Stimulated activated CD4-positive, alpha-beta T cell treated with anti-CD3 and anti-CD28 coated beads, Interleukin-1b, Interleukin-23, amount 100 ng/mL, for 1 hour (primary cell): ENCODE measurements at regions not wholly inside any gene's neighbourhood (a gene's known extent, or its start where the extent isn't known, plus 50 kb on each side); places are given as distances from the start of the nearest gene placed in this dataset.

Source experiments
- DNase-seq, 2 donors: peaks; one replicate each; pipeline ENCODE4 v3.0.0-alpha.2; 2020; ENCODE audit warnings: low read depth in 2 of 2

- no peak for DNase-seq
These were observed 145.6 kb downstream of the NSG2 start for GRCh38 chr5:174191076-174191475.

DNA sequence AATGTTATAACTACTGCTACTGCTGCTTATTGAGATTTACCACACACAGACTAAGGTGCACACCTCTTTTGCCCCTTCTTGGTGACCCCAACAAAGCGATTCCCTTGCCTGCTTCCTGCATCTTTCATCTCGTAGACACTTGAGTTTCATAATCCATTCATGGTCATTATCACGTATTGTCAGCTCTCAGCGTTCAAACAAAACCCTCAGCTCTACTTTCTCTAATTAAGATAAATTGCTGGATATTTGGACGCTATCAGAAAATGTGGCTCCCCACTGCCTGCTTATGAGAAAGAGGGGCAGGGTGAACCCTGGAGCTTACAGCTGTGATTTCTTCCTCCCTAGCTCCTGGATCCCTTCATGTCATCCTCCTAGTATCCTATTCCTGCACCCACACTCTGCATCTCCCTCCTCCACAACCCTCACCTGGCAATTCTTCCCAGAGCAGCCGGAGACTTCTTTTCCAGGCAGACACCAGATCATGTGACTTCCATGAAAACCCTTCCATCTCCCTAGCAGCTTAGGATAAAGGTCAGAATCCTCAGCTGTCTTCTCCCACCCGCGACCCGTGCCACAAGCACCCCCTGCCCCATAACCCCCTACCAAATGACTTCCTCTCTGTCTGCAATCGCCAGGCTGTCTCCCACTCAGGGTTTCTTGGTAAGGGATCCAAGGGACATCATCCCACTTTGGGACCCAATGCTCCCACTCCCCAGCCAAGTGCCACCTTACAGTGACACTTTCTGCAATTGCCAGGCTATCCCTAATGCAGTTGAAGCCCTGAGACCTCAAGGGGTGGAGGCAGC, 146.5 kb downstream of the NSG2 start:
- DNase-seq: no peak

DNA sequence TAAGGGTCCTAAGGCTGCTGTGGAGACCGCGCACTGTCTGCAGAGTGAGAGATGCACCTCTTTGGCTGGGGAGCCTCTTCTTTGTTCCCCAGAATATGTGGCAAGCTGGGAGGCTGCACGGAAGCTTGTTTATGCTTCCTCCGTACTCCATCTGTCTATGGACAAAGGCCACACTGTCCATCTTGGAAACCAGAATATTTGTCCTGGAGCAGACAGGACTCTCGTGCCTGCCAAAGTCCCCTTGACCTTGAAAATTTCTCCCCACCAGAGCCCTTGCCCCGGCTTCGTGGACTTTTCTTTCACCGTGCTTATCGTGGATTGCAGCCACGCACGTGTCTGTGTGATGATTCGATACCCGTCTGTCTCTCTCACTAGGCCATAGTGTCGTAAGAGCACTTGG, 147.4 kb downstream of the NSG2 start:
- DNase-seq: no peak

DNA sequence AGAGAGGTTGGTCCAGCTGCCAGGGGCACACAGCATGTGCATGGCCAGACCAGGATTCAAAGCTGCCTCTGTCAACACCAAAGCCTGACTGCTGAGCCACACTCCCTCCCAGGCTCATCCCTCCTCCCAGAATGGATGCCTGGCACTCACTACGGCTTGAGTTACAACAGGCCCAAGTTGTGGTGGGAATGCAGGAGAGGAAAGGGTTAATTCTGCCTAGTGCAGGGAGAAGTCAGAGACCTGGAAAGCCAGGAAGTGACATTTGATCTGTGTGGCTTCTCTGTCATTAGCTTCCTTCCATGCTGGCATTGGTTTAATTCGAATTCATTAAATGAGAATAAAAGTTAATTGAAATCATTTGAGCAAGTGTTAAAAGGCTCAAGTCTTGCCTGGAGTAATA, 150.0 kb downstream of the NSG2 start:
- DNase-seq: no peak

- DNase-seq: no peak
These were observed 152.4 kb downstream of the NSG2 start for GRCh38 chr5:174197929-174198328.

DNA sequence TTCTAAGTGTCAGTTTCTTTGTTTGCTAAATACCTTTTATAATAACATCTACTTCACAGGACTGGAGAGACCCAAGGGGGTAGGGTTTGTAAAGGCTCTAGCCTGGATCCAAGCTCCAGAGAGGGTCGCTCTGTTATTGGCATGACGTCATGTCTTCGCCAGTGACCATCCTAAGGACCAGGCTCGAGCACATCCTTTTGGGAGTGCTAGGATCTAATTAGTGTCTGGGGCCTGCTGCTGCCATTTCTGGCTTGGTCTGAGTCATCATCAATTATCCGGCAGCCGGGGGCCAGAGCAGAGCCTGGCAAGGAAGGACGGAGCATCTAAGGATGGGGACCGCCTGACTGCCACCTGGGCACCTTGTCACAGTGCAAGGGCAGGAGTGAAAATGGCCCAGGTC, 153.0 kb downstream of the NSG2 start:
- no peak for DNase-seq

DNA sequence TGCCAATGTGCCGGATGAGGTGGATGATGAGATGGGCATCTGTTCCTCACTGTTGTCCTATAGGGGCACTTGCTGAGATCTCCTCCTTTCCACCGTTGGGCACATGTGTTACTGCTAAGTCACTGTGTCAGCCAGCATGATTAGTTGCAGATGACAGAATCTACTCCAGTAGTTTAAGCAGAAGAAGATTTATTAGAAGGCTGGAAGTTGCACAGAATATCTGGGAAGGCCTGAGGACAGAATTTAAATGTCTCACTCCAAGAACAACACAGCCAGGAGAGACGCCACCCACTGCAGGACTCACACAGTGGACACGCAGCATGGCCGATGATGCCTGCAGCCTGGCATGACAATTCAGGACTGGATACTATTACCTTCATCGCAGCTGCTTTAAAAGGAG, 157.5 kb downstream of the NSG2 start:
- no peak for DNase-seq

GRCh38 chr5:174204535-174205313, 159.2 kb downstream of the NSG2 start:
- no peak for DNase-seq

DNA sequence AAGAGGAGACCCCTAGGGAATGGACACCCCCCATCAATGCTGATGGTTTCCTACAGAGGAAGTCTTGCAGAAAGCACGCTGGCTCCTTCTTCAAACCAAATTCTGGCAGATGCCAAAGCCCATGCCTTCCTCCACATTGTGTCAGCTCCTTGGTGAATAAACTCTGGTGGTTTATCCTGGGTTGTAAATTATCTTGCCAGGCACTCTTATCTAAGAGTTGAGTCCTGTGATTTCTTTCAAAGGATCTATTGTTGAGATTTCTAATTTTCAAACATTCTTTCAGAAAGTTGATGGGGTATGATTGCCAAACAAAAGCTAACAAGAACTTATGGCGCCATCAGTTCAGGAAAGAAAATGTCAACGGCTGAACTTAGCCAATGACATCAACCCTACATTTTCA, 160.4 kb downstream of the NSG2 start:
- DNase-seq: no peak

DNA sequence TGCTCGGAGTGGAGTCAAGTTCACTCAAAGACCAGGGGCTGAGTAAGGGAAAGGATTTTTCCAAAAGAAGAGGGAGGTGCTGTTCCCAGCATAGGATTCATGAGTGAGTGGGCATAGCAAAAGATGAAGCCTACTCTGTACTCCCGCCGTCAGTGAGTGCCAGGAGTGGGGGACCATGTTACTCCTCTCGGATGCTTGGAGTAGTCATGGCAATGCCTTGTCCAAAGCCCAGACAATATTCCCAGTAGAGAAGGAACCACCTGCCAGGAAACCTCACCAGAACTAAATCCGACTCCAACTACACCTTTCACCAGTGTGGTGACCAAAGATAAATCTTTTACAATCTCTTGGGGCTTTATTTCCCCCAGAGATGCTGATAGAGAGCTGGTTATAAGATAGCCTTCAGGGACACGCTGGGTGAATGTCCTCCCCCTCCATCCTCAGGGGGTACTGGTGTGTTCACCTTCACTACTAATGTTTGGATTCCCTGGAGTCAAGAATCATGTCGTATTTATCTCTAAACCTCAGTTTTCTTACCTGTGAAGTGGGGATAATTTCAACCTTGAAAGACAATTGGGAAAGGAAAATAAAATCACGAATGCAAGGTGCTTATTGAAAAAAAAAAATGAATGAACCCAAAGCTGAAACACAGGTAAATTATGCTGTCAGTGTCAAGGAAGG, 165.2 kb downstream of the NSG2 start:
- DNase-seq: no peak

DNA sequence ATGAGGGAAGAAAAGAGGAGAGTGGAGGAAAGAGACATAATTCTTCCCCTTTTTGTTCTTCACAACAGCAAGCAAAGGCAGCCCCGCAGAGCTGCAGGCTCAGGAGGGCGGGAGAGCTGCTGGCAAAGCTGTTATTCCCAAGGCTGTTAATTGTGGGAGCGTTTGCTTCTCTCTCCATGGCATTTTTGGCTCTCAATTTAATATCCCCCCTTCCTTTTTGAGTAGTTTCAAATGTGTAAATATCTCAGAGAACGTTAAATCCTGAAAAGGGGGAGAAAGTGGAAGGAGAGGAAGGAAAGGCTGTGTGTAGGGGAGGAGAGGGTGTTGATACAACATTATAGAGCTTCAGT, 165.7 kb downstream of the NSG2 start:
- DNase-seq: no peak

GRCh38 chr5:174217527-174217926, 172.0 kb downstream of the NSG2 start:
- no peak for DNase-seq

- no peak for DNase-seq
These were observed 172.7 kb downstream of the NSG2 start for GRCh38 chr5:174218162-174218561.

DNA sequence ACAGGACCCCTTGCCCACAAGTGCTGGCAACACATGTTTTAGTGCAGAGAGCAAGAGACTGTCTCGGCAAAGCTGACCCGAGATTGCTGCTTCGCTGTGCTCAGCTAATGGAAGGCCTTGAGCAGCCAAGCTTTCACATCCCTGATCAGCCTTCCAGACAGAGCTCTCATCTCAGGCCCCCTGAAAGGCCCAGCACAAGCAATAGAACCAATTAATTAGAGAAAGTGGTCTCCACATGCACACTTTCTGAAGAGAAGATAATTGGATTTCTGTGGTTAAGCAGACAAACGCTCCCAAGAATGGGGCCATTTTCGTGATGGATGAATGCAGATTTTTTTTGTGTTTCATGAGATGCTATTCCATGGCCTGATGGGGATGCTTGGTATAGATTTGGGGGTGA, 174.9 kb downstream of the NSG2 start:
- DNase-seq: no peak

- no peak for DNase-seq
These were observed 175.9 kb downstream of the NSG2 start for GRCh38 chr5:174221436-174221835.

DNA sequence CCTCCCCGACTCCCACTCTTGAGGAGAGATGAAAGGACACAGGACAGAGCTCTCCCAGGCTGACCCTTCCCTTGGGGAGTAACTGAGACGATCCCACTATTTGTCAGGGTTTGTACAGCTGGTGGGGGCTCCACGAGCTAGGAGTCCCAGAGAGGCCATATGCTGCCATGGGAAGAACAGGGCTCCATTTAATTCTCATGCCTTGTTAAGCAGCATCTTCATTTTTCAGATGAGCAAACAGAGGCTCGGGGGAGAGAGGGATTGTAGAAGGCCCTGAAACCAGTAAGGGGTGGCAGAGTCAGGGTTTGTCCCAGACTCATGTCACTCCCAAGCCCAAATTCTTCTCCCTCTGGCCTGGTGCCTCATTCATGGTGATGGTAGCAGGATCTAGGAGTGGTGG, 176.4 kb downstream of the NSG2 start:
- no peak for DNase-seq

- DNase-seq: no peak
These were observed 177.4 kb downstream of the NSG2 start for GRCh38 chr5:174222891-174223290.

GRCh38 chr5:174223355-174223754, 177.8 kb downstream of the NSG2 start:
- no peak for DNase-seq

DNA sequence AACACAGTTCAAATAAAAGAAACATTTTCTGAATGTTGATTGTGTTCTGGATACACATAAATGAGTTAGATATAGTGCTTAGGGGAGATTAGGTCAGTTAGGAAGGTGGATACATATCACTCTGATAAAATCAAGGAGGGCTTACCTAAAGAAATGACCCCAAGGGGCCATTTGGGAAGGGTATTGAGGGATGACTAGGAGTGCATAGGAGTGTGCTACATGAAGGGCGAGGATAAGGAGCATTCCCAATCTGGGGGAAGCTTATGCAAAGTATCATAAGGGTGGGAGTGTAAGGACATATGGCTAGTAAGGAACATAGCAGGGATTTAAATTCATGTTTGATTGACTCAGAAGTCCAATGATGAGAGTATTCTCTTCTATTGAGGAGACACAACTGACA, 183.6 kb downstream of the NSG2 start:
- no peak for DNase-seq

DNA sequence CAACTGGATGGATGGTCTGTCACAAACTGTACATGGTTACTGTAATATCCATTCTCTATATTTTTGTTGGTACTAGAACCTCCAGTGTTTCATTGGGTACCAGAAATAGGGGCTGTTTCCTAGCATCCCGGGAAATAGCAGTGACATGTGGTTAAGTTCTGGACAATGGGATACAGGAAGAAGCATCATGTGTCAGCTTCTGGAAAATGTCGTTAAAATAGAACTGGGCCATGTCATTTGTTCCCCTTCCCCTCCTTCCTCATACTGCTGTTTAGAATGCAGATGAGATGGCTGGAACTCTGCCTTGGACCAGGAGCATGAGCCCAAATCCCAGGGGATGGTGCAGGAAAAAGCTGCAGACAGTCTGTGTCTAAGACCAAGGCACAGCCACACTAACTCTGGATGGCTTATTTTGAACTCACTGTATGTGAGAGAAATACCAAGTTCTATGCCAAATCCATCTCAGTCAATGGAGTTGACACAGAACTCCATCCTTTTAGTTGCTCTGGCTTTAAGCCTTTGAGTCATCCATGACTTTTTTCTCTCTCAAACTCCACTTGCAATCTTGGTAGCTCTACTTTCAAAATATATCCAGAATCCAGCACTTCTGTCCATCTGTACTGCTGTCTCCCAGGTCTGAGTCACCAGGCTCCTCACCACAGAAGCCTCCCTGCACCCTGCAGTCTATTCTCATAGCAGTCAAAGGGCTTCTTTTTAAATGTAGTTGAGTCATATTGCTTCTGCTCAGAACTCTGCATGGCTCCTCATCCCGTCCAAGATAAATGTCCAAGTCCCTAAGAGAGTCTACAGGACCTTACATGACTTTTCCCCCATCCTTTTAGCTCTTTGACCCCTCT, 184.2 kb downstream of the NSG2 start:
- DNase-seq: no peak

GRCh38 chr5:174231956-174232487, 186.5 kb downstream of the NSG2 start:
- DNase-seq: no peak

DNA sequence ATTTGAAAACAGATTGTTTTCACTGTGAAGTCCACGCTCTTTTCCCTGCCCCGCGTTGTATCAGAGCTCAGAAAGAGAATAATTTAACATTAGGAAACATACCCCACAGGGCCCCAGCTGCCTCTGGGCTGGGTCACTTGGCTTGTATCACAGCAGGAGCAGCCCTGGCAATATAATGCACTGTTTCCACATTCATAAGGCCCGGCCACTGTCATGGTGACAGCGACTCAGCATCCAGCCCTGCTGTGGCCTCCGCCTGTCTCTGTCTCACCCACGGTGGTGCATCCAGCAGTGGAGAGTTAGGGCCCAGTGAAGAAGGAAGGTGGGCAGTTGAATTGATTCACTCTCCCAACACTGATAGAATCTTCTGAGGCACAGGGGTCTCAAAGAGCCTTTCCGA, 188.9 kb downstream of the NSG2 start:
- DNase-seq: no peak
